ENCODE measurements at regions not wholly inside any gene's neighbourhood (a gene's known extent, or its start where the extent isn't known, plus 50 kb on each side); places are given as distances from the start of the nearest gene placed in this dataset.

GRCh38 chr21:22993822-22994574 lies 1995.8 kb downstream of the NCAM2 start (continued):
- TF ChIP-seq IRF1 (CRISPR knock-in tag; IDR thresholded peaks at IDR 0.05): no peak
- no peak for TF ChIP-seq ARID4B (CRISPR knock-in tag; IDR thresholded peaks at IDR 0.05; ENCODE audit: borderline replicate concordance)
- TF ChIP-seq ERG (CRISPR knock-in tag; IDR thresholded peaks at IDR 0.05): no peak
- no peak for TF ChIP-seq TCF7 (CRISPR knock-in tag; IDR thresholded peaks at IDR 0.05; ENCODE audit: low read depth)
- TF ChIP-seq E2F4 (CRISPR knock-in tag; IDR thresholded peaks at IDR 0.05; ENCODE audit: borderline replicate concordance, low read depth): no peak
- no peak for TF ChIP-seq ATF2 (CRISPR knock-in tag; IDR thresholded peaks at IDR 0.05; ENCODE audit: borderline replicate concordance, low read depth)
- no peak for TF ChIP-seq NR2C2 (CRISPR knock-in tag; IDR thresholded peaks at IDR 0.05)
- TF ChIP-seq FOXP1 (CRISPR knock-in tag; IDR thresholded peaks at IDR 0.05; ENCODE audit: borderline replicate concordance): no peak
- no peak for TF ChIP-seq MXD4 (CRISPR knock-in tag; IDR thresholded peaks at IDR 0.05; ENCODE audit: borderline replicate concordance)

- peaks cover 11% of the 10 kb centered on the region for H3K4me1 Mint-ChIP-seq
- POLR2A ChIA-PET: no interaction called here
- H3K36me3 Mint-ChIP-seq: no peaks in the 10 kb centered on the region
- no peak for TF ChIP-seq FOXP1 (CRISPR knock-in tag; IDR thresholded peaks at IDR 0.05; ENCODE audit: borderline replicate concordance)
- no peak for TF ChIP-seq AFF4 (CRISPR knock-in tag; IDR thresholded peaks at IDR 0.05; ENCODE audit: borderline replicate concordance)
- no peak for TF ChIP-seq MAX (CRISPR knock-in tag; IDR thresholded peaks at IDR 0.05)
- TF ChIP-seq ESRRA (CRISPR knock-in tag; IDR thresholded peaks at IDR 0.05; ENCODE audit: borderline replicate concordance): no peak
- no peak for TF ChIP-seq GRHL2 (CRISPR knock-in tag; IDR thresholded peaks at IDR 0.05; ENCODE audit: insufficient replicate concordance, severe bottlenecking)
- no peak for TF ChIP-seq STAT6 (CRISPR knock-in tag; conservative IDR thresholded peaks at IDR 0.05; ENCODE audit: low read depth)
- TF ChIP-seq SMAD3 (CRISPR knock-in tag; IDR thresholded peaks at IDR 0.05; ENCODE audit: borderline replicate concordance): no peak
- no peak for TF ChIP-seq CREB1 (CRISPR knock-in tag; IDR thresholded peaks at IDR 0.05)
- TF ChIP-seq ZNF232 (CRISPR knock-in tag; IDR thresholded peaks at IDR 0.05): no peak
- no peak for TF ChIP-seq ZNF263 (CRISPR knock-in tag; IDR thresholded peaks at IDR 0.05; ENCODE audit: low read depth)
- H3K9me3 Mint-ChIP-seq: peaks cover 4% of the 10 kb centered on the region; the same call in 1 of the 2 replicates
- H3K27me3 Mint-ChIP-seq (ENCODE audit: low read depth): no peaks in the 10 kb centered on the region
- no peak for DNase-seq (ENCODE audit: low spot score)
- no peak for ATAC-seq
- H3K4me3 Mint-ChIP-seq: no peak overlapping the region
- CTCF ChIA-PET: no interaction called here
- H3K27ac Mint-ChIP-seq: no peak overlapping the region
These were observed 2005.7 kb downstream of the NCAM2 start for GRCh38 chr21:23003951-23004350.

Measured in WTC11 (cell line).